Type B pancreatic cell (in vitro differentiated cells): ENCODE measurements at regions not wholly inside any gene's neighbourhood (a gene's known extent, or its start where the extent isn't known, plus 50 kb on each side); places are given as distances from the start of the nearest gene placed in this dataset.

Experiments
- DNase-seq: peaks from one replicate; pipeline ENCODE4 v3.0.0; 2021; ENCODE audit warnings: mixed read lengths; ENCODE audit not compliant: unreplicated experiment; ENCODE audit errors: extremely low spot score
- H3K27ac Mint-ChIP-seq: 2 replicates; pipeline ENCODE4 v1.8.0; 2021; ENCODE audit warnings: mild to moderate bottlenecking, mixed read lengths
- H3K27me3 Mint-ChIP-seq: 2 replicates; pipeline ENCODE4 v1.8.0; 2021; ENCODE audit warnings: mixed read lengths
- H3K36me3 Mint-ChIP-seq: 2 replicates; pipeline ENCODE4 v1.8.0; 2021; ENCODE audit warnings: mixed read lengths
- H3K4me1 Mint-ChIP-seq: one replicate; pipeline ENCODE4 v1.8.0; 2021; ENCODE audit warnings: mixed read lengths; ENCODE audit not compliant: unreplicated experiment
- H3K4me3 Mint-ChIP-seq: 2 replicates; pipeline ENCODE4 v1.8.0; 2021; ENCODE audit warnings: mild to moderate bottlenecking, mixed read lengths
- H3K9me3 Mint-ChIP-seq: 2 replicates; pipeline ENCODE4 v1.8.0; 2021; ENCODE audit warnings: mixed read lengths
- TF ChIP-seq, protein P1 (sequence below): fragments of 200-600 bp; sonication (generic); conservative IDR thresholded peaks from 2 replicates; pipeline ENCODE4 v1.5.0; 2021; ENCODE audit warnings: antibody characterized with exemption, mild to moderate bottlenecking

DNA sequence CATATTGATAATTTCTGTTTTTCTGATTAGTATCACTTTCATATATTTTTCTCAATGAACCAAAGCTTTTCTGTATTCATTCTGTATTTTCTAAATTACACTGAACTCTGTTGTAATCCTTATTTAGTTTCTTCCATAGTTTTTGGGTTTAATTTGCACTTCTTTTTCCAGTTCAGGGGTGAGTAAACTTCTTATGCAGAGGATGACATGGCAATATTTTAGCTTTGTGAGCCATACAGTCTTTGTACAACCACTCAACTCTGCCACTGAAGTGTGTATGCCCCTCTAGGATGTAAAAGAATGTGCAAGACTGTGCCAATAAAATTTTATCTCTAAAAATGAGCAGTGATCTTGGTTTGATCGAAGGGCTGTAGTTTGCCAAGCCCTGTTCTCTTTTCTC is 239.0 kb upstream of the CITED2 start:
- Mint-ChIP-seq H3K4me1 (peaks cover 2% of the 10 kb centered on the region), H3K36me3 (no peaks in the 10 kb centered on the region), H3K9me3 (no peaks in the 10 kb centered on the region), H3K27me3 (no peaks in the 10 kb centered on the region), H3K27ac (no peak overlapping the region), H3K4me3 (no peak overlapping the region)
- TF ChIP-seq, protein P1, sequence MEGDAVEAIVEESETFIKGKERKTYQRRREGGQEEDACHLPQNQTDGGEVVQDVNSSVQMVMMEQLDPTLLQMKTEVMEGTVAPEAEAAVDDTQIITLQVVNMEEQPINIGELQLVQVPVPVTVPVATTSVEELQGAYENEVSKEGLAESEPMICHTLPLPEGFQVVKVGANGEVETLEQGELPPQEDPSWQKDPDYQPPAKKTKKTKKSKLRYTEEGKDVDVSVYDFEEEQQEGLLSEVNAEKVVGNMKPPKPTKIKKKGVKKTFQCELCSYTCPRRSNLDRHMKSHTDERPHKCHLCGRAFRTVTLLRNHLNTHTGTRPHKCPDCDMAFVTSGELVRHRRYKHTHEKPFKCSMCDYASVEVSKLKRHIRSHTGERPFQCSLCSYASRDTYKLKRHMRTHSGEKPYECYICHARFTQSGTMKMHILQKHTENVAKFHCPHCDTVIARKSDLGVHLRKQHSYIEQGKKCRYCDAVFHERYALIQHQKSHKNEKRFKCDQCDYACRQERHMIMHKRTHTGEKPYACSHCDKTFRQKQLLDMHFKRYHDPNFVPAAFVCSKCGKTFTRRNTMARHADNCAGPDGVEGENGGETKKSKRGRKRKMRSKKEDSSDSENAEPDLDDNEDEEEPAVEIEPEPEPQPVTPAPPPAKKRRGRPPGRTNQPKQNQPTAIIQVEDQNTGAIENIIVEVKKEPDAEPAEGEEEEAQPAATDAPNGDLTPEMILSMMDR, result no peak
- DNase-seq, result no peak

DNA sequence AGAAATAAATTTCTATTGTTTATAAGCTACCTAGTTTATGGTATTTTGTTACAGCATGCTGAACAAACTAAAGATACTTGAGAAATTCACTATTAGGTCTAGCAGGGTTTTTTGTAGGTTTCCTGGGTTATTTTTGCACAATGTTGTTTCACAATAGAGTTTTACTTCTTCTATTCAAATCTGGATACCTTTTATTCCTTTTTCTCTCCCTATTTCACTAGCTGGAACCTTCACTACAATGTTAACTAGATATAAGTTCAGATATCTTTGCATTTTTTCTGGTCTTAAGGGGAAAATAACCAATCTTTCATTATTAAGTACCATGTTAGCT is 237.7 kb upstream of the CITED2 start:
- TF ChIP-seq, protein P1, result no peak
- peaks cover 16% of the 10 kb centered on the region for H3K4me1 Mint-ChIP-seq
- H3K36me3 Mint-ChIP-seq, result no peaks in the 10 kb centered on the region
- H3K4me3 Mint-ChIP-seq, result no peak overlapping the region
- no peak overlapping the region for H3K27ac Mint-ChIP-seq
- H3K9me3 Mint-ChIP-seq, result no peaks in the 10 kb centered on the region
- DNase-seq, result no peak
- H3K27me3 Mint-ChIP-seq, result no peaks in the 10 kb centered on the region

DNA sequence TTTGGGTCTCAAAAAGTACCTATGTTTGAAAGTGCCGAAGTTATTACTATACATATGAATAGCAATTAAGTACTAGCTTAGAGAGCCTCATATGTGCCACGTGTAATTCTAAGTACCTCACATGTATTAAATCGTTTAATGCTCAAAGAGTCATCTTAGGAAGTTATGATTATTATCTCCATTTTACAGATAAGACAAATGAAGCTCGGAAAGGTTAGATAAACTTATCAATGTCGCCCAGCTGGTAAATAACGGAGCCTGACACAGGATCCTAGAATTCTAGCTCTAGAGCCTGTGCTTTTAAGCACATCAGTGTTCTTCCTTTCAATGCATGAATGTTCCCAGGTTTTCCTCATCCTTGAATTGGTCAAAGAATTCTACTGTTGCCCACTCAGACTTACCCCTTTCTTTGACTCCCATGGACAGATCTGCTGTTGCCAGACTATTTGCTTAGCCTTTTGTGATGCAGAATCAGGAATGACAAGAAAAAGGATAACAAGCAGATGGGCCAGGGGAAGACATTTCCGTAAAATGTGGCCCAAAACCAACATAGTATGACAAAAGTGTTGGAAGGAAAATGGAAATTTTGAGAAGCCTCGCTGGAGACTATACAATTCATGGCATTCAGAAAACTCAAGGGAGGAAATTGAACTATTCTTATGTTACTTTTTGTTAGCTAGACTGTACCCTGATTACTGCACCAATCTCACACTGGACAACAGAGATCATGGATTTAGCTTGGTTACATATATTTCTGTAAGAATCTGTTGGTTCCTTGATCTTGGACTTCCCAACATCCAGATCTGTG is 237.1 kb upstream of the CITED2 start:
- peaks cover 17% of the 10 kb centered on the region for H3K4me1 Mint-ChIP-seq
- H3K9me3 Mint-ChIP-seq, result no peaks in the 10 kb centered on the region
- no peaks in the 10 kb centered on the region for H3K36me3 Mint-ChIP-seq
- DNase-seq, result no peak
- TF ChIP-seq, protein P1, result no peak
- no peak overlapping the region for H3K27ac Mint-ChIP-seq
- H3K4me3 Mint-ChIP-seq, result no peak overlapping the region
- no peaks in the 10 kb centered on the region for H3K27me3 Mint-ChIP-seq

DNA sequence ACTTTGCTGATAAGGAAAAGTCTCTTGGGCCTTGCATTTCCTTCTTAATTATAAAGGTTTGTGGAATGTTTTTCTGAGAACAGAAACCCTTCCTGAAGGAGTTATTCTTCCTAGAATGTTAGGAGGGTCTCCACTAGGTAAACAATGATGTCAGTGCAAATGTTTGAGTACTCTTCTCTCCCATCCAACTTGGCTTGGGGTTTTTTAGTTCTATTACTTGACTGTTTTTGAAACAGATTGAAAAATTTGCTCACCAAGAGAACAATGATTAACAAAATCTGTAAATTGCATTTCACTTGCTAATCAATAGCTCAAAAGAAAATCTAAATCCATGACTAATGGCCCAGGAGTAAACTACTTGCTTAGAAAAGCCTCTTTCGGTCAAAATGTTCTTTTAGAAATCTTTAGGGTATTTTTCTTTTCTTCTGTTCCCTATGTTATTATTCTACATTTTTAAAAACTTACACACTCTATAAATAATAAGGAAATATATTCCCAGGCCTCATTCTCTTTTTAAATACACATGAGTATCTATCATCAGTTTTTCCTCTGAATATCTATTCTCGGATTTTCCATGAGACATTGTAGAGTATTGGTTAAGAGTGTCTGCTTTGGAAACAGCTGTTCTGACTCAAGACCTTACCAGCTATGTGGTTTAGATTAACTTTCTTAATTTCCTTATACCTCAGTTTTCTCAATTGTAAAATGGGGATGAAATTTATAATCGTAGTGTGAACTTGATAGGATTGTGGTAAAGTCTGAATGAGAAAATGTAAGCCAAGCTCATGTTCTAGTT is 234.2 kb upstream of the CITED2 start:
- TF ChIP-seq, protein P1, result no peak
- no peaks in the 10 kb centered on the region for H3K9me3 Mint-ChIP-seq
- DNase-seq, result no peak
- H3K4me1 Mint-ChIP-seq, result peaks cover 17% of the 10 kb centered on the region
- no peaks in the 10 kb centered on the region for H3K27me3 Mint-ChIP-seq
- no peaks in the 10 kb centered on the region for H3K36me3 Mint-ChIP-seq
- no peak overlapping the region for H3K27ac Mint-ChIP-seq
- H3K4me3 Mint-ChIP-seq, result no peak overlapping the region

DNA sequence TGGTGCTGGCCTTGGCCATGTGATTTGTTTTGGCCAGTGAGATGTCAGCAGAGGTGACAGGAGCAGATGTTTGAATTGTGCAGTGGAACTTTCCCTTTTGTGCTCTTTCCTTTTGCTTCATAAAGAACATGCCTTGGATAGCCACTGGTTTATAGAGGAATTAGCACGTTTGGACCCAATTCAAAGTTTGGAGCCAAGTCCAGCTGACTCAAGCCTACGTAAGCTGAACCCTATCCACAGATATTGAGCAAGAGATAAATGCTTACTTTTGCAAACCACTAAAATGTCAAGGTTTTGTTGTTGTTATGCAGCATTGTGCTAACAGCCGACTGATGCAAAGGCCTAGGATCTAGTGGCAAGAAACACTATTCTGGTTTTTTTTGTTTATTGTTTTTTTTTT is 230.9 kb upstream of the CITED2 start:
- peaks cover 26% of the 10 kb centered on the region for H3K4me1 Mint-ChIP-seq
- TF ChIP-seq, protein P1, result no peak
- no peaks in the 10 kb centered on the region for H3K36me3 Mint-ChIP-seq
- H3K9me3 Mint-ChIP-seq, result no peaks in the 10 kb centered on the region
- H3K27me3 Mint-ChIP-seq, result no peaks in the 10 kb centered on the region
- no peak overlapping the region for H3K4me3 Mint-ChIP-seq
- no peak overlapping the region for H3K27ac Mint-ChIP-seq
- DNase-seq, result no peak
